ENCODE measurements at regions not wholly inside any gene's neighbourhood (a gene's known extent, or its start where the extent isn't known, plus 50 kb on each side); places are given as distances from the start of the nearest gene placed in this dataset.

DNA sequence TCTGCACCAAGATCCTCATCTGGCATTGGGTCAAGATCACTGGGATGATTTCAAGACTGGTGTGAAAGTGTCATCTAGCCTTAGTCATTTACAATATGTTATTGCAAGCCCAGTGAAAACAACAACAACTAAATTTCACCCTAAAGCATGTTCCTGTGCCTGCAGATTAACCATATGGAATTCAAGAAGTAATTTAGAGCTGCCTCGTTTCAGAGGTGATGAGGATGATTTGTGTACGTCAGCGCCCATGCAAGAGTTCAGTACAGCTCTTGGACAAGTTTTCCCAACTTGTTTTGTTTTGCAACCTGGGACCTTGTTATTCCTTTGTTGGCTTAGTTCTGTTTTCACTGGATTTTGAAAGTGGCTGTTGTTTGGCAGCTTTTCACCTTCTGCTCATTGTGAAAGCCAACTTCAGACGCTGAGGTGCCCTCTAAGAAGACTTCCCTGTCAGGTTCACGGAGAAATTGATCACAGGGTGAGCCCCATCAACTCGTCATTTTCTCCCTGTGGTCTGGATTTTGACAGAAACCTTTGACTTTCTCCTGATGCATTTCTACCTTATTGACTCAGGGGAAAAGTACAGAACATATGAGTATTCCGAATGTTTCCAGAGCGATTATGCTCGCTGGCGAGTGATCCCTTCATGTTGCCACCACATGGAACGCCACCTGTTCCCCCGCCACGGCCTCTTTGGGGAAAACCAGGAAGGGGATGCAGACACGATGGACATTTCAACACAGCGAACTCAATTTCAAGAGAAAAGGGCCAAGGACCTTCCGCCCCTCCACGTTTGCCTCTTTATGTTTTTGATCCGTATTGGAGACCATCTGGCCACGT is 85.6 kb downstream of the FOXL1 start:
- TF ChIP-seq, protein P1, sequence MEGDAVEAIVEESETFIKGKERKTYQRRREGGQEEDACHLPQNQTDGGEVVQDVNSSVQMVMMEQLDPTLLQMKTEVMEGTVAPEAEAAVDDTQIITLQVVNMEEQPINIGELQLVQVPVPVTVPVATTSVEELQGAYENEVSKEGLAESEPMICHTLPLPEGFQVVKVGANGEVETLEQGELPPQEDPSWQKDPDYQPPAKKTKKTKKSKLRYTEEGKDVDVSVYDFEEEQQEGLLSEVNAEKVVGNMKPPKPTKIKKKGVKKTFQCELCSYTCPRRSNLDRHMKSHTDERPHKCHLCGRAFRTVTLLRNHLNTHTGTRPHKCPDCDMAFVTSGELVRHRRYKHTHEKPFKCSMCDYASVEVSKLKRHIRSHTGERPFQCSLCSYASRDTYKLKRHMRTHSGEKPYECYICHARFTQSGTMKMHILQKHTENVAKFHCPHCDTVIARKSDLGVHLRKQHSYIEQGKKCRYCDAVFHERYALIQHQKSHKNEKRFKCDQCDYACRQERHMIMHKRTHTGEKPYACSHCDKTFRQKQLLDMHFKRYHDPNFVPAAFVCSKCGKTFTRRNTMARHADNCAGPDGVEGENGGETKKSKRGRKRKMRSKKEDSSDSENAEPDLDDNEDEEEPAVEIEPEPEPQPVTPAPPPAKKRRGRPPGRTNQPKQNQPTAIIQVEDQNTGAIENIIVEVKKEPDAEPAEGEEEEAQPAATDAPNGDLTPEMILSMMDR (conservative IDR thresholded peaks at IDR 0.05; ENCODE audit: low read length): no peak
- TF ChIP-seq EZH2phosphoT487 (IDR thresholded peaks at IDR 0.05; ENCODE audit: borderline replicate concordance, low read depth, low read length): no peak

Measured in OCI-LY7 (cell line).